D721Med (cell line): ENCODE measurements at regions not wholly inside any gene's neighbourhood (a gene's known extent, or its start where the extent isn't known, plus 50 kb on each side); places are given as distances from the start of the nearest gene placed in this dataset.
"Not testable (repeated sequence)": the region's sequence is repeated elsewhere in the genome, so short reads cannot be mapped to it uniquely, and the experiment has no call there.

Experiments
- DNase-seq: peaks from one replicate; pipeline ENCODE4 v3.0.0; 2011; ENCODE audit warnings: low spot score; ENCODE audit not compliant: insufficient read length
- FAIRE-seq: peaks from 2 replicates; lab custom pipeline; 2011; peaks lifted over from hg19 to GRCh38; lab: Jason Lieb, UNC
- CTCF ChIP-seq: IDR thresholded peaks from 2 replicates; pipeline ENCODE4 v1.5.1; 2012; ENCODE audit warnings: mild to moderate bottlenecking, control low read depth; ENCODE audit not compliant: insufficient read depth; ENCODE audit errors: missing control alignments

DNA sequence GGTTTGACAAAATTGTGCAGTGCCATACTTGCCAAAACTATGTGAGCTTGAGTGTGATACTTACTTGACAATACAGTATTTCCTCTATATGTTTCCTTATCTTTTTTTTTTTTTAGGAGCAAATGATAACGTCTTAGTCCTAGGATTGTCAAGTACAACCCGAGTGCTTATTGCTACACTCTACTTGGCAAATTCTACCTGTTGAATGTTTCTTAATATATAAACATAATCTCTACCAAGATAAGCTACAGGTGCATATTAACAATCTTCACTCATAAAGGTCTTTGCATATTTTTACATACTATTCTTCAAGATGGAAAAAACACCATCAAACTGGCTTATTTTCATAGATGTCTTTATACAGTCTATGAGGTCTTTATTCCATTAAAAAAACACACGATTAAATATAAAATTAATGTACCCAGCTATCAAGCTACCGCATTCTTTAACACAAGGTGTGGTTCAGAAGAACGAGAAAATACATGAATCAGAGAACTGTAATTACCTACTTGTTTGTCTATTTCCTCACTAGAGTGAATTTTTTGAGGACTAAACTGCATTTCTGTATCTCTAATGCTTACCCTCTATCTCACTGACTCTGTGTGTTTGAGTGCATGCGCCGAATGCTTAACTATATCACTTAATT, 76.1 kb upstream of the PDSS1 start:
- no peak for FAIRE-seq
- TF ChIP-seq CTCF = no peak
- no peak for DNase-seq

- TF ChIP-seq CTCF = no peak
- FAIRE-seq = no peak
Observed at GRCh38 chr10:26621889-26622711, 75.4 kb upstream of the PDSS1 start.

DNA sequence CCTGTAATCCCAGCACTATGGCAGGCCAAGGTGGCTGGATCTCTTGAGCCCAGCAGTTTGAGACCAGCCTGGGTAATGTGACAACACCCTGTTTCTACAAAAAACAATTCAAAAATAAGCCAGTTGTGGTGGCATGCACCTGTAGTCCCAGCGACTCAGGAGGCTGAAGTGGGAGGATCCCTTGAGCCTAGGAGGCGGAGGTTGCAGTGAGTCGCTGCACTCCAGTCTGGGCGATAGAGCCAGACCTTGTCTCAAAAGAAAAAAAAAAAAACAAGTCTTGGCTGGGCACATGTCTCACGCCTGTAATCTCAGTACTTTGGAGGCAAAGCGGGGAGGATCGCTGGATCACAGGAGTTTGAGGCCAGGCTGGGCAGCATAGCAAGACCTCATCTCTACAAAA, 74.6 kb upstream of the PDSS1 start:
- FAIRE-seq = no peak
- no peak for TF ChIP-seq CTCF
- no peak for DNase-seq

More at GRCh38 chr10:26621889-26622711, 75.4 kb upstream of the PDSS1 start:
- no peak for DNase-seq

- FAIRE-seq (no peak), DNase-seq (no peak)
- no peak for TF ChIP-seq CTCF
Observed at GRCh38 chr10:26624006-26624405, 73.5 kb upstream of the PDSS1 start.

DNA sequence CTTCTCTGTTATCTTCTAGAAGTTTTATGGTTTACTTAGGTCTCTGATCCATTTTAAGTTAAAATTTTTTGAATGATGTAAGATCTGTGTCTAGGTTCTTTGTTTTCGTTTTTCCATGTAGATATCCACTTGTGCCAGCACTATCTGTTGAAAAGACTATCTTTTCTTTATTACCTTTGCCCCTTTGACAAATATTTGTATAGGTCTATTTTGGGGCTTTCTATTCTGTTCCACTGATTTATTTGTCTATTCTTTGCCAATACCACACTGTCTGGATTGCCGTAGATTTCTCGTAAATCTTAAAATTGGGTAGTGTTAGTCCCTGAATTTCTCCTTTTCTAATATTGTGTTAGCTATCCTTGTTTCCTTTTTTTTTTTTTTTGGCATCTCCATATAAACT, 71.4 kb upstream of the PDSS1 start:
- DNase-seq (no peak), FAIRE-seq (no peak)
- no peak for TF ChIP-seq CTCF

- DNase-seq = no peak
- TF ChIP-seq CTCF = no peak
- FAIRE-seq = peak; percentile 21
Observed at GRCh38 chr10:26627324-26627723, 70.2 kb upstream of the PDSS1 start.

DNA sequence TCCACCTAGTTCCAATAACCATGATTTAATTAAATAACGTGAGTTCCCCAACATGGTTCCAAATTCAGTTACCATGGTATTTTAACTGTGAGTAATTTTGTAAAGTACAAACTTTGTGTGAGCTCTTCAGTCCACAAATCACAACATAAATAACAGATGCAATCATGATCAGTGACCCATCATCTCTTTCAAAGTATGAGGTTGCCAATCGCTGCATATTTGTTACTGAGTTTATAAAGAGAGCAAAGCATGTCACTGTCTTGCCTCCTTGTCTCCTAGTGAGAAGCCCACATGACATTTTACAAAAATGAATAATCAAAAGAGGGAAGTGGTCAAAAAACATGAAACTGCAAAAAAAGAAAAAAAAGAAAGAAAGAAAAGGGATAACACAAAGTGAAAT, 69.1 kb upstream of the PDSS1 start:
- FAIRE-seq = no peak
- DNase-seq = no peak
- no peak for TF ChIP-seq CTCF

GRCh38 chr10:26632171-26632570, 65.3 kb upstream of the PDSS1 start:
- DNase-seq, FAIRE-seq: not testable (repeated sequence)

DNA sequence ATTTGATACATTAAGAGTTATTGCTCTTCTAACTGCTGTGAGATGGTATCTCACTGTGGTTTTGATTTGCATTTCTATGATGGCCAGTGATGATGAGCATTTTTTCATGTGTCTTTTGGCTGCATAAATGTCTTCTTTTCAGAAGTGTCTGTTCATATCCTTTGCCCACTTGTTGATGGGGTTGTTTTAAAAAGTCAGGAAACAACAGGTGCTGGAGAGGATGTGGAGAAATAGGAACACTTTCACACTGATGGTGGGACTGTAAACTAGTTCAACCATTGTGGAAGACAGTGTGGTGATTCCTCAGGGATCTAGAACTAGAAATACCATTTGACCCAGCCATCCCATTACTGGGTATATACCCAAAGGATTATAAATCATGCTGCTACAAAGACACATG, 63.4 kb upstream of the PDSS1 start:
- not testable (repeated sequence) for DNase-seq, FAIRE-seq
